ENCODE measurements at regions not wholly inside any gene's neighbourhood (a gene's known extent, or its start where the extent isn't known, plus 50 kb on each side); places are given as distances from the start of the nearest gene placed in this dataset.
A peak's percentile ranks its signal among the peaks of the same experiment; 100 is the strongest.

DNA sequence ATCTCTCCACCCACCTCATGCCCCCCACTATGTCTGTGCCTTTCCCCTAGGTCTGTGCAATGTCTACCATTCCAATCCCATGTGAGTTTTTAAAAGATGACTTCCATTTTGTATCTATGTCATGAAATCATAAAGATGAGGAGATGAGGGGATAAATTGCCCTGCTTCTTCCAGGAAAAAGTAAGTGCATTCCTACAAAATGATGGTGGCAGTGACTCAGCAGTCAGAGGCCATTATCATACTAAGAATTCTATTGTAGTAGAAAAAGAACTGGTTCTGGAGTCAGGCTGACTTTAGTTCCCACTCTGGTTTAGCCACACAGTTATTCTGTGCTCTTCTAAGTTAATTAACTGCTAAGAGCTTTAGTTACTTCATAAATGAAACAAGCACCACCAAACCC, 89.6 kb upstream of the API5 start:
- no peaks in the 10 kb centered on the region for H3K9me3 ChIP-seq
- intact Hi-C loops (cut with DNase I; ENCODE audit: low total_unique reads), result no loop called here
- no peaks in the 10 kb centered on the region for H3K27me3 ChIP-seq
- no peaks in the 10 kb centered on the region for H3K36me3 ChIP-seq
- no peaks in the 10 kb centered on the region for H3K4me1 ChIP-seq
- TF ChIP-seq POLR2A (IDR thresholded peaks at IDR 0.05) (no peak), EP300 (IDR thresholded peaks at IDR 0.05) (no peak), POLR2AphosphoS5 (IDR thresholded peaks at IDR 0.05) (no peak)
- TF ChIP-seq, protein P1, sequence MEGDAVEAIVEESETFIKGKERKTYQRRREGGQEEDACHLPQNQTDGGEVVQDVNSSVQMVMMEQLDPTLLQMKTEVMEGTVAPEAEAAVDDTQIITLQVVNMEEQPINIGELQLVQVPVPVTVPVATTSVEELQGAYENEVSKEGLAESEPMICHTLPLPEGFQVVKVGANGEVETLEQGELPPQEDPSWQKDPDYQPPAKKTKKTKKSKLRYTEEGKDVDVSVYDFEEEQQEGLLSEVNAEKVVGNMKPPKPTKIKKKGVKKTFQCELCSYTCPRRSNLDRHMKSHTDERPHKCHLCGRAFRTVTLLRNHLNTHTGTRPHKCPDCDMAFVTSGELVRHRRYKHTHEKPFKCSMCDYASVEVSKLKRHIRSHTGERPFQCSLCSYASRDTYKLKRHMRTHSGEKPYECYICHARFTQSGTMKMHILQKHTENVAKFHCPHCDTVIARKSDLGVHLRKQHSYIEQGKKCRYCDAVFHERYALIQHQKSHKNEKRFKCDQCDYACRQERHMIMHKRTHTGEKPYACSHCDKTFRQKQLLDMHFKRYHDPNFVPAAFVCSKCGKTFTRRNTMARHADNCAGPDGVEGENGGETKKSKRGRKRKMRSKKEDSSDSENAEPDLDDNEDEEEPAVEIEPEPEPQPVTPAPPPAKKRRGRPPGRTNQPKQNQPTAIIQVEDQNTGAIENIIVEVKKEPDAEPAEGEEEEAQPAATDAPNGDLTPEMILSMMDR (IDR thresholded peaks at IDR 0.05), result no peak
- H3K4me3 ChIP-seq, result no peak overlapping the region
- no peak for DNase-seq
- H3K27ac ChIP-seq, result no peak overlapping the region

DNA sequence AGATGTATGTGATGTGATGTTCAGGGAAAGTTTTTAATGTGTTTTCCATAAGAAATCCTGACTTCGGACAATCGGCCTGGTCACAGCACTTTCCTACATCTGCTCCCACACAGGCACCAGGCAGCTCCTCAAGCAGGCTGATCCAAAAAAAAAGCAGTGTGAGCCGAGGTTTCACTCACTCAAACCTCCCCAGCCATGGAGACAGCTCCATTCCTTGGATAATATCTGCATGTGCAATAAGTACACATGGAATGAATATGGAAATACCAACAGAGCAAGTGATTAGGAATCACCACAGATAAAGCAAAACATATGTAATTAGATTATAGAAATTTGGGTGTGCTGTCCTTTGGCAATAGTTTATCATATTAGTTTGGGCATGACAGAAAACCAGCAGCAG, 88.8 kb upstream of the API5 start:
- Histone ChIP-seq H3K4me1 (no peaks in the 10 kb centered on the region), H3K27me3 (no peaks in the 10 kb centered on the region), H3K4me3 (no peak overlapping the region), H3K9me3 (no peaks in the 10 kb centered on the region), H3K27ac (no peak overlapping the region), H3K36me3 (no peaks in the 10 kb centered on the region)
- TF ChIP-seq, protein P1 (IDR thresholded peaks at IDR 0.05), result no peak
- no peak for TF ChIP-seq POLR2AphosphoS5 (IDR thresholded peaks at IDR 0.05)
- no peak for TF ChIP-seq POLR2A (IDR thresholded peaks at IDR 0.05)
- TF ChIP-seq EP300 (IDR thresholded peaks at IDR 0.05), result no peak
- WGBS, 5 donors, result 72 to 84% (median 74%) methylated on average over 3 of the region's 3 CpGs
- intact Hi-C loops (cut with DNase I; ENCODE audit: low total_unique reads), result no loop called here
- DNase-seq, result no peak

DNA sequence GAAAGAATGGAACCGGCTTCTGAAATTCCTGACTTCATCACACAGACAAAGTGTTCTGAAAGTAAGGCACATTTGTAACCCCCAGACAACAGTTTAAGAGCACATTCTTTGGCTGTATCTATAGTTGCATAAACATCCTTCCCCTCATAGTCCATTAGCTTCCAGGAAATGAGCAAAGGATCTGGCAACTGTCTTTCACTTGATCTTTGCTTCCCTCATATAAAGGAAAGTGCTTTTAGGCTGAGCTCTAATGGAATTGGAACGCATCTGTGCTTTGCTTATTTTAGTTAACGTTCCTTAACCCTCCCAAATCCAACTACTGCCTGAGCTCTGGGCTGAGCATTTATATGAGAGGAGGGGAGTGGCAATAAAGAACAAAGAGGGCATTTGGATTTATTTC, 76.9 kb upstream of the API5 start:
- Histone ChIP-seq H3K9me3 (peaks cover 0 to 11% (median 4%) of the 10 kb centered on the region in 4 donors), H3K4me1 (no peaks in the 10 kb centered on the region), H3K4me3 (no peak overlapping the region), H3K36me3 (no peaks in the 10 kb centered on the region), H3K27me3 (no peaks in the 10 kb centered on the region), H3K27ac (no peak overlapping the region)
- intact Hi-C loops (cut with DNase I; ENCODE audit: low total_unique reads), result no loop called here
- WGBS, 5 donors, result 12 to 29% (median 22%) methylated on average over 3 of the region's 3 CpGs
- TF ChIP-seq, protein P1 (IDR thresholded peaks at IDR 0.05), result no peak
- no peak for TF ChIP-seq POLR2A (IDR thresholded peaks at IDR 0.05)
- no peak for TF ChIP-seq EP300 (IDR thresholded peaks at IDR 0.05)
- TF ChIP-seq POLR2AphosphoS5 (IDR thresholded peaks at IDR 0.05), result no peak
- DNase-seq, result peak in 1 of 2 donors; percentile 90

DNA sequence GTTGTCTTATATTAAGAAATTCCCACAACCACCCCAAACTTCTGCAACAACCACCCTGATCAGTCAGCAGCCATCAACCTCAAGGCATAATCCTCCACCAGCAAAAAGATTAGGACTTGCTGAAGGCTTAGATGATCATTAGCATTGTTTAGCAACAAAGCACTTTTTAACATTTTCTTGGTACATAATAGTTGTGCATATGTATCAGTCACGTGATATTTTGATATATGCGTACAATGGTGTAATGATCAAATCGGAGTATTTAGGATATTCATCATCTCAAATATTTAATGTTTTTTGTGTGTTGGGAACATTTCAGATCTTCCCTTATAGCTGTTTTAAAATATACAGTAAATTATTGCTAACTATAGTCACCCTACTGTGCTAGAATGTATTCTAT, 73.5 kb upstream of the API5 start:
- H3K4me1 ChIP-seq, result no peaks in the 10 kb centered on the region
- TF ChIP-seq POLR2A (IDR thresholded peaks at IDR 0.05) (no peak), EP300 (IDR thresholded peaks at IDR 0.05) (no peak), POLR2AphosphoS5 (IDR thresholded peaks at IDR 0.05) (no peak)
- TF ChIP-seq, protein P1 (IDR thresholded peaks at IDR 0.05), result no peak
- intact Hi-C loops (cut with DNase I; ENCODE audit: low total_unique reads), result no loop called here
- no peak overlapping the region for H3K4me3 ChIP-seq
- H3K27ac ChIP-seq, result no peak overlapping the region
- peaks cover 0 to 11% (median 4%) of the 10 kb centered on the region in 4 donors for H3K9me3 ChIP-seq
- DNase-seq, result no peak
- H3K36me3 ChIP-seq, result no peaks in the 10 kb centered on the region
- 95 to 98% (median 96%) methylated on average over 3 of the region's 3 CpGs for WGBS, 5 donors
- no peaks in the 10 kb centered on the region for H3K27me3 ChIP-seq

Measured in stomach (tissue), 8 donors.